Activated CD8-positive, alpha-beta memory T cell treated with anti-CD3 and anti-CD28 coated beads for 4 hours (primary cell): ENCODE measurements at regions not wholly inside any gene's neighbourhood (a gene's known extent, or its start where the extent isn't known, plus 50 kb on each side); places are given as distances from the start of the nearest gene placed in this dataset.

Experiments
- DNase-seq, 2 donors: peaks; one replicate each; pipeline ENCODE4 v3.0.0-alpha.2; 2020; ENCODE audit warnings: low read depth in 2 of 2

DNA sequence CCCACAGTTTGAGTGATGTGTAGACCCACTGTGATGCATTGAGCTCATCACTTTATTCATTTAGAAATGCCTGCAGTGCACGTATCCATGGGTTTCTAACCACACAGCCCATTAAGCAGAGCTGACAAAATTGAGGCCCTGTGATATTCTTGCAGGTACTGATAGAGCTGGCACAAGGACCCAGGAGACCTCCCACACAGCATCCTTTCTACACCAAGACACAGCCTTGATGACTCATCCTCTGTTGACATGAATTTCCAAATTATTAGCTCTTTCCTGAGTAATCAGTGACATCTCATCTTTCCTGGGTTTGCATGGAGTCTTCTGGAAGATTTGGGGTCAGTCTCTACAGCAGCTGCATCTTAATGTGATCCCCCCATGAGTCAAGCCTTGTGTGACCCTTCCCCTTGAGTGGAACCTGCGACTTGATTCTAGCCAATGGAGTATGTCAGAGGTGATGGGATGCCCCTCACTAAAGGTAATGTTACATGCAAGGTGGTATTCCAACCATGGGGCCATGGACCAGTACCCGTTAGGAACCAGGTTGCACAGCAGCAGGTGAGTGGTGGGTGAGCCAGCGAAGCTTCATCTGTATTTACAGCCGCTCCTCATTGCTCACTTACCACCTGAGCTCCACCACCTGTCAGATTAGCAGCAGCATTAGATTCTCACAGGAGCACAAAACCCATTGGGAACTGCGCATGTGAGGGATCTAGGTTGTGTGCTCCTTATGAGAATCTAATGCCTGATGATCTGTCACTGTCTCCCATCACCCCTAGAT, 181.1 kb upstream of the ARL4C start:
- DNase-seq: no peak

DNA sequence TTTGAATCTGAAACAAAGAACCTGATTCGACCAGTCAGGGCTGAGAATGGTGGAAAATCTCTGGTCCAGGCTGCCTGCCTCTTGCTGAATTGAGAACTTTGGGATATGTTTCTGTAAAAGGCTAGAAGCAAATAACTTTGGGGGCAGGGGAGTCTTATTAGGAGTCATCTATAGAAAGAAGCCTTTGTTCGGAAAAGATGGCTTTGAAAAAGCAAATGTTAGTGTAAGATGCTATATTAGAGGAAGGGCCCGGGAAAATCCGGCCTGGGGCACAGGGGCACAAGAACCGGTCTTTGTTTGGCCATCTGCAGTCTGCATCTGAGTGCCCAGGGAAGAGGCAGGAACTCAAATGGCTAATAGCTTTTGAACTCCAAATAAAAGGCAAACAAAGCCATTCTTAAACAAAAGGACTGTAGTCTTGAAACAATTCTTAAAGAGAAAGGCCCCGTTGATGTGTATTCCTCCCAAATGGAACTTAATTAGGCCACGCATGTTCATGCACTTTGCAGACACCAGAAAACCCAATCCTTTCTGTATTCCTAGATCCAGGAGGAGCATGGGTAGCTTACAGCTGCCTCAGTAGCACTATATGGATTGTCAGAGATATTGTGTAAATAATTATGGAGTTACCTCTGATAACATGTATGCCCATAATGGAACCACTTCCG, 180.0 kb upstream of the ARL4C start:
- DNase-seq: no peak

DNA sequence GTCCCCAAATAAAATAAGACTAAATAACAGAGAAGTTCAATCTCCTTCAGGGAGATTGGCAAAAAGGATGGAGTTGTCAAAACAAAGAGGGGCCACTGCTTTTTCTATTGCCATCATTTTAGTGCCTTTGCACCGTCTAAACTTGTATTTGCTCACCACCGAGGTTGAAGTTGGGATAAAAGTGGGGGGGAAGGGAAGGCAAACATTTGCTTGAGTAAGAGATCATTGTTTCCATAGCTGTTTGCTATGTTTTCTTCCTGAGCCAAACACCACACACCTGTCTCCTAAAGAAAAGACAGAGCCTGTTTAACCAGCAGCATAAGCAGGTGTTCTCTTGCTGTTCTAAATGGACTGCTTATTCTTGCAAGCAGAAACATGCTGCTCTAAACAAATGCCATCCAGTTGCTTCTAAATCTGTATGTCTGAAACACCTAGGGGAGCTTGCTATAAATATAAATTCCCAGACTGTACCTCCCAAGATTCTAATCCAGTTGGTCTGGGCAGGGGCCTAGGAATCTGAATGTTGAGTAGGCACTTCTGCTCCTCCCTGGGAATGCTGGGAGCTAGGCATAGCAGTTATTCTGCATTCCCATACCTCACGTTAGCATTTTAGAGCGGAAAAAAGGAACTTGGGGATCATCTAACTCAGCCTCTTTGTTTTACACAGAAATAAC, 179.4 kb upstream of the ARL4C start:
- no peak for DNase-seq

DNA sequence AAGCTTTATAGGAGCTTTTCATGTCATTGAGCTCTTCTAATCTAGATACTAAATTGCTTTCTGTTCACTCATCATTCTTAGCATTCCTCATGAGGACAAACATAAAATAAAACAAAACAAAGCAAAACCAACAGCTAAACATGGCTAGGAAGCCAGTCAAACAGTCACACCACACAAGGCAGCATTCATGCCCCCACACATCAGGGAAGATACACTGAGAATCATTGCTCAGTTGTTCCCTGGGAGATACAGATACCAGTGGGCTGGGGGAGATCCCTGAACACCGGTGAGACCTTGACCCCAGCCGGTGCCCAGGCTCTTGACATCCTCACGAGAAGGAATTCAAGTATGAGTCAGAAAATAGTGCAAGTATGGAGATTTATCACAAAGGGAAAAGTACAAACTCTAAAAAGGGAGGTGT, 177.9 kb upstream of the ARL4C start:
- no peak for DNase-seq

DNA sequence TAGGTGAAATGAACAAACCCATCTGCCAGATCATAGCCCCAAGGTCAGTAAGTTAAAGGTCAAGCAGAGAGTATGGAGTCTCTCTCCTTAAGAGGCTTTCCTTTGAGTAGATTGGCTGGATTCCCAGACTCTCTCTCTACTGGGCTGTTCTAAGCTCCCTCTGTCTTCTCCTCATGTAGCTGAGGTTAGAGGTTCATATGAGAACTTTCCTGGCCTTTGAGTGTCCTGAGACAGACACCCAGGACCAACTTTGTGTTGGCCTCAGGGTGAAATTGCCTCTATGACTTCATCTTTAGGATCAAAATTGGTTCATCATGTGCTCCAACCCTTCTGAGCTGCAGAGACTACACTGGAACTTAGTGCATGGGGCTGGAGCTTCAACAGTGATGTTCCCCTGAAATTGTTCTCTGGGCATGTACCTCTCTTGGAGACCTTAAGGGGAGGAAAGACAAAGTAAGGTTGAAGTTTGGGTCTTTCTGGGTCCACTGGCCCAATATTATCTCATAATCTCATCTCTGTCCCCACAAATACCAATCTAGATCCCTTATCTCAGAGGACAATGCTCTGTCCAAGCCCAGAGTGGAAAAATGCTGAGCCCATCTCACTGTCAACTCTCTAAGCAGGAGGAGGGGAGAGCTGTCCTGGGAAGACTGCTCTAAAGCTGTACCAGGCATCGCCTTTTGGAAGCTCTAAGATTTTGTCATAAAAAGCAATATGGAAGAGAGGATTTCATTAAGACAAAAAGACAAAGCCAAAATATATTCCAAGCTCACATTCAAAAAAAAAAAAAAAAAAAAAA, 177.3 kb upstream of the ARL4C start:
- no peak for DNase-seq

DNA sequence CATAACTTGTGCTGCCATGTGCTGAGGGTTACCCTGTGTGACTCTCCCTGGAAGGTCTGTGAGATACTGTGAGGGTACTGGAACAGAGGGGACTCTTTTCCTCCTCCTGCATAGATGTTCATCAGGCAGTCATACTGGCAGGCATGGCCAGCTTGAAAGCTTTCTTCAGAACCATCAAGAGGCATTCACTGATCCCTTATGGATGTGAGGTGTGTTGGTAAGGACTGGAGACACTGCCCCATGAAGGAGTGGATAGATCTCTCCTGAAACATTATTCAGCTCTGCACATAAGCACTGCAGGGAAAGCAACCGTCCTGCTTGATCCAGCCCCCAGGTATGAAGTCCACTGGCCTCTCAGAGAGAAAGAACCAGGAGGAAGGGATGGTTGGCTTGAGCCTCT, 176.6 kb upstream of the ARL4C start:
- no peak for DNase-seq

DNA sequence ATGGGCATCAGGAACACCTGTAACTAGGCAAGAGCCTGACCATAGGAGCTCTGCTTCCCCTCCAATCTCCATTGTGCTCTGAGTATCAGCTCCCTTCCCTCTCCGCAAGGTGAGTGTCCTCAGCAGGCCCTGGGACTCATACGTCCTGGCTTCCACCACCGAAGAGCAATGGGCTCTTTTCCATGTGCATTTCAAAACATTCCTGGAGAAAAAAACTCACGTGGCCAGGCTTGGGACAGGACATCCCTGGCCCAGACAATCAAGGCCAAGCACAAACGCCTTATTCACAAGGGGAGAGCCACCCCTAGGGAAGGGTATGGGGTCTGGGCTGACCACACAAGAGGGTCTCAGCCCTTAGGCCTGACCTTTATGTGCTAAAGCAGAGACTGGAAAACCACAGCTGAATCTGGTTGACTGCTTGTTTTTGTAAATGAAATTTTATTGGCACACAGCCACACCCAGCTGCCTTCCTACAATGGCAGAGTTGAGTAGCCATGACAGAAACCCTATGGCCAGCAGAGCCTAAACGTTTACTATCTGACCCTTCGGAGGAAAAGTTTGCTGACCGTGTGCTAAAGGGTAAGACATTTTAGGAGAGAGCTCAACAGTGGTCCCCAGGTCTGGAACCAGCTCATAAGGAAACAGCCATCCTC, 175.7 kb upstream of the ARL4C start:
- DNase-seq: no peak

DNA sequence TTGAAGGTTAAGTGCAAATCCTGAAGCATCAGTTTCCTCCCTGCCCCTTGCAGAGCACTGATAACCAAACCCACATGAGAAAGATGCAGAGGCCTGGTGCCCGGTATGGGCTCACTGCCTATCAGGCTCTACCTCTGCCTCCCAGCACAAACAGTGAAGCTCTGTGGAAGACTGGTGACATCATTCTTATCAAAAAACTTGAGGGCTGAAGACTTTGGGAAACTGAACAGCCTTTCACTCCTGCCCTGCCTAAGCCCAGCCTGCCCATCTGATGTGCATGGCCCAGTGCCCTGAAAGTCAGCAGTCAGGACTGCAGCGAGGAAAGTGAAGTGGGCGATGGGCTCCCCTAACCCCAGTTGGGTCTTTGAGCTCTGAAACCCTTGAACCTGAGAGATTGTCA, 174.8 kb upstream of the ARL4C start:
- no peak for DNase-seq

DNA sequence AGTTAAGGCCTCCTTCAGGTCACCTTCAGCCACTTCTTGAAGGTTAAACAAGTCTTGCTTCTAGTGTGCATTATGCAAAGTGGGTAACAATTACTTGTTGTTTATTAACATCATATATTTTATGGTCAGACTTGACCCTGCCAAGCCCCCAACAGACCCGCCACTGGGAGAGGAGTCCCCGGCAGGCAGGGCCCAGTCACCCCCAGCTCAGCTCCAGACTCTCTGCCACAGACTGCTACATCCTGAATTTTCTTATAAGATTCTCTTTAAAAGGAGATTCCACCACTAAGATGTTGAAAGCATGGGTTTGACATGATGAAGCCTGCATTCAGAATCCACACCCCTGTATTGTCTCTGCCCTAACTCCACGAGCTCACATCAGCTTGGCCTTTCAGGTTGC, 174.3 kb upstream of the ARL4C start:
- DNase-seq: no peak

DNA sequence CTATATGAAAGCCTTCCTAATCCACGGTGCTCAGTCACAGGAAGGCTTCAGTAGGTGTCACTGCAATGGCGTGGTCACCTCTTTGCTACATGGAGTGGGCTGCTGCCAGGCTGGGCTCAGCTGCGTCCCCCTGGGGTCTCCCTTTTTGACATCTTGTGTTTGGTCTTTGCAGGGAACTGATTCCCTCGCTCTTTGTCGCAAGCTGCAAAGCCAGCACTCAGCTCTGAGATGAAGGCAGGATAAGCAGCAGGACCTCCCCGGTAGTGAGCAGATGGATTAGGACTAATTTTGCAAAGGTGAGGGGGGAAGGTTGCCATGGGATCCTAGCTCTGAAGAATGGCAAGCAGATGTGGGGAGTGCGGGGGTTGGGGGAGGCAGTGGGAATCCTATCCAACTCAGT, 173.9 kb upstream of the ARL4C start:
- no peak for DNase-seq

DNA sequence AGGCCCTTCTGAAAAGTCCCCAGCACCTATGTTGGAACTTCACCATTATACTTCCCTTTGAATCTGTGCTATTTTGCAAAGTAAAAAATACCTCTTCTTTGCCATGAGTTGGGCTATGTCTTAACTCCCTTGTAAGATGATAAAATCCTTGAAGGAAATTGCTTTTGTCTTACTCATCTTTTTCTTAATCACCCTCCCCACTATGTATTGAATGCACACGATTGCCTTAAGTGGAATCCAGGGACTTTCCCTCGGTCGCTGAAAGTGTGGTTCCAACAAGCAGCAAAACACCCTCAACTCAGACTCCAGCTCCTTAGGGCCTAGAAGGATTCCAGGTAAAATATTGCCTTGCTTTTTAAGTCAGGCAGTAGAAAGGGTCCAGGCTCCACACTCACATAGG, 173.2 kb upstream of the ARL4C start:
- no peak for DNase-seq

DNA sequence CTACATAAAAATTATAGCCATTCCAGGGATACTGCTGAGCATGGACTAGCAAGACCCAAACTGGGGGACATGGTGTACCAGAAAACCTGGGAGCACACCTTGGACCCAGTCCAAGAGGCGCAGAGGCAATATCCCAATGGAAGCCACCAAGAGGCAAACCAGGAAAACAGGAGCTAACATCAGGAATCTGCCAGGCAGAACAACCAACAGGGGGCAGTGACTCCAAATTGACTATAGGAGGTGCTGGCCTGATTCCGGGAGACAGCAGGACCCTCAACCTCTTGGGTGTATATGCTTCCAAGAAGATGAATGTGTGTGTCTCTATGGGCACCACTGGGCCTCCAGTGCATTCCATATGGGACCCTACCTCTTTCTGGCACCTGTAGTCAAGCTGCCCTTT, 172.7 kb upstream of the ARL4C start:
- no peak for DNase-seq

DNA sequence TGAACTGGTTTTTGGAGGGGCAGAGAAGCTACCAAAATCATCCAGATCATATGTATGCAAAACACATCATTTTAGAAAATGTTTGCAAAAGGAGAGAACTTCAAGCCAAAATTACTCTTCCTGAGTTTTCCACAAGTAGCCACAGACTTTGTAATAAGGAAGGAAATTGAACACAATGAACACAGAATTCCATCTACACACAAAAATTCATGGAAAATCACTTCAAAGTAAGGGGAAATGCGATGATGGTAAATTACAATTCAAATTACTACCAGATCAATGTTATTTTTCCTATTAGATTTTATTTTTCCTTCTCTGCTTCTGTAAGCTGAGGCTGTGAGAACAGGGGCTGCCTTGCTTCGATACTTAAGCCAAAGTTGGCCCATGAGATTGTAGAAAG, 172.1 kb upstream of the ARL4C start:
- no peak for DNase-seq

DNA sequence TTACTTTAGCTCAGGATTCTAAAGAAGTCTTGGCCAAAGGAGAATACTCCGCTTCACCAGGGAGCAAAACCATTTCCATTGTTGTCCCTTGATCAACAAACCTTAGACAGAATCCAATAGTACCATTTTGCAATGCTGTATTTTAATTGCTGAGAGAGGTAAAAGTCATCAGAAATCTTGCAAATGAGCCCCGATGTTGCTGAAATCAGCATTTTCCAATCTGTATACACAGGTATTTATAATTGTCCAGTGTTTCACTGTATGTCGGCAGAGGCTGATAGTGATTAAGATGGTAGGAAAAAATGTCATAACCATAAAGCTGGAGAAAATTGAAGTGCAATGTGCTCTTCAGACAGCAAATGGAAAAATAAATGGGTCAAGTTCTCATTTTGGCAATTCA, 170.0 kb upstream of the ARL4C start:
- no peak for DNase-seq

DNA sequence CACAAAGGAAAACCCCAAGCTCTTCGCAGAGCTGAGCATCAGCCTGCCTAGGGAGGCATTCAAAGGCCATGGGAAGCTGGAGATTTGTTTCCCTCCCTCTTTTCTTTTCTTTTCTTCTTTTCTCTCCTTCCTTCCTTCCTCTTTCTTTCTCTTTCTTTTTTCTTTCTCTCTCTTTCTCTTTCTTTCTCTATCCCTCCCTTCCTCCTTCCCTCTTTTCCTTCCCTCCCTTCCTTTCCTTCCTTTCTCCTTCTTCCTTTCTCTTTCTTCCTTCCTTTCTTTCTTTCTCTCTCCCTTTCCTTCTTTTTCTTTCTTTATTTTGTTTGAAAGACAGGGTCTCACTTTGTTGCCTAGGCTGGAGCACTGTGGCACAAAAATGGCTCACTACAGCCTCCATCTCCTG, 168.4 kb upstream of the ARL4C start:
- no peak for DNase-seq

DNA sequence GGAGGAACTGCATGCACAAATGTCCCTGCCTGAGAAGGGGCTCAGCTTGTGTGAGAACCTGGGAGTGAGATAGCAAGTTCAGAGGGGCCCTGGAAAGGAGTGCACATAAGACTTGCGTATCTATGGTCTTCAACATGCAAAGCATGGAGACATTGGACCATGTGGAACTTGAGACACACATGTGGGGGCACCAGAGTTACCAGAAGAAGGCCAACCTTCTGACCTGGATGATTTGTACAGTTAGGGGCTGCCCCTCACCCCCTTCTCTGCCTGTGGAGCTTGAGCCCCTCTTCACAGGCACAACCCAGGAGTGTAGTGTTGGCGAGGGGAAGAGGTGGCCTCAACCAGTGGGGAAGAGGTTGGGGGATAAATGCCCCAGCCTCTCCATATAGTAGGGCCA, 165.0 kb upstream of the ARL4C start:
- no peak for DNase-seq

DNA sequence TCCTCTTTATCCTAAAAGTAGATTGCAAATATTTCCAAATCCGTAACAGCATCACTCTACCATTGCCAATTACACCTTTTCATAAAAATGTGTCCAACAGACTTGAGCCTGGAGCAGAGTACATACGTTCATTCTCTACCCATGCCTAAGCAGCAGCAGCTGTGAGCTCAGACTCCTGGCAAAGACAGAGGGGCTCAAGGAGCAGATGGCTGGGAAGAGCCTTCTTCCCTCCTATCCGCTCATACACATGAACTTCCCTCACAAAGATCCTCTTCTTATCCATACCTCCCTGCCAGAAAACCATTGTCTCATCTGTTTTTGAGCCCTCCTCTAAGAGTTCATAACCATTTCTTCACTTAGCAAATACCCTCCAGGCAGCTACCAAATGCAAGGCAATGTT, 164.3 kb upstream of the ARL4C start:
- no peak for DNase-seq

DNA sequence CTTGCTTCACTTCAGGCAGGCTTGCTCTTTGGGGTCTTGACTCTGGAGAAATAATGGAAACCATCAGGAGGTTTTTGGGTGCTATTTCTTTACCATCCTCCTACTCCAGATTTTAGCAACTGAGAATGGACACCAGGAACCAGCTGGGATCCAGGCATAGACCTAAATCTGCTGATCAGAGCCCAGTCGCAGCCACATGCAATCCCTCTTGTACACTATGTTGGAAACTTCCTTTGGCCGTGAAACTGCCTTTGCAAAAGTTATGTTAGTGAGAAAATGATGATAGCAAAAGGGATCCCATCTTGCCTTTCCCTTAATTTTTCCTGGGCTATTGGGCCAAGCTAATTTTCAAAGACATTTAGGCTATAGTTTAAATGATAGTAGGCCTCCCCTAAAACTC, 158.8 kb upstream of the ARL4C start:
- no peak for DNase-seq

DNA sequence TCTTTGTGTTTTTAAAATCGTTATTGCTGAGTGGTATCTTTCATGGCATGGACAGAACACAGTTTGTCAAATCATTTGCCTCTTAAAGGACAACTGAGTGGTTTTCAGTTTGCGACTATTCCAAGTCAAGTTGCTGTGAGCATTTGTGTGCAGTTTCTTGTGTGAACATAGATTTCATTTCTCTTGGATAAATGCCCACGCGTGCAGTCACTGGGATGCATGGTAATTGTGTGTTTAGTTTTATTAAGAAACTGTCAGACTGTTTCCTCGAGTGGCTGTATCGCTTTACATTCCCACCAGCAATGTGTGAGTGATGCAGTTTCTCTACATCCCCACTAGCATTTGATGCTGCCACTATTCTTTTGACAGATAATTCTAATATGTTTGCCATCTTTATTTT, 154.0 kb upstream of the ARL4C start:
- no peak for DNase-seq

DNA sequence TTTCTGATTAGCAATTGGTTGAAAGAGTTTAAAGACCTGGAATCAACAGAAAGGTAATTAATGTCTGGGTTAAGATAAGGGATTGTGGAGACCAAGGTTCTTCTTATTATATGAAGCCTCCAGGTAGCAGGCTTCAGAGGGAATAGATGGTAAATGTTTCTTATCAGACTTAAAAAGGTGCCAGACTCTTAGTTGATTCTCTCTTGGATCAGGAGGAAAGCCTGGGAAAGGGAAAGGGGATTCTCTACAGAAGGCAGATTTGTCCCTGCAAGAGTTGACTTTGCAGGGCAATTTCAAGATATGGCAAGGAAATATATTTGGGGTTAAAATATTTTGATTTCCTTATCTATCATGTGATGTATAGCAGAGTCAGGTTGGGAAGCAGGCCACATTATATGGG, 153.1 kb upstream of the ARL4C start:
- no peak for DNase-seq

DNA sequence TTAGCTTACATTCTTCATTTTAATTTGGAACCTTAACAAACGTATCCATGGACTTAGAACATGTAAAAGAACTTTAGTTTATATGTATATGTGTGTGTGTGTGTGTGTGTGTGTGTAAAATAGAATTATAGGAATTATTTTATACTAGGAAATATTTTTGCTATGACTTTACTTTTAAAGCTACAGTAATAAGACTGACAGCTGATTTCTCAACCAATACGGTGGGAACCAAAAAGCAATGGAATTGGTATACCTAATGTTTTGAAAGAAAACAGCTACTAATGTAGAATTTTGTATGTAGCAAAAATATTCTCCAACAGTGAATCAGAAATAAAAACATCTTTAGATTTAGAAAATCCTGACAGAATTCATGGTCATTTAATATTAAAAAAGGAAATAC, 146.5 kb upstream of the ARL4C start:
- DNase-seq: no peak

DNA sequence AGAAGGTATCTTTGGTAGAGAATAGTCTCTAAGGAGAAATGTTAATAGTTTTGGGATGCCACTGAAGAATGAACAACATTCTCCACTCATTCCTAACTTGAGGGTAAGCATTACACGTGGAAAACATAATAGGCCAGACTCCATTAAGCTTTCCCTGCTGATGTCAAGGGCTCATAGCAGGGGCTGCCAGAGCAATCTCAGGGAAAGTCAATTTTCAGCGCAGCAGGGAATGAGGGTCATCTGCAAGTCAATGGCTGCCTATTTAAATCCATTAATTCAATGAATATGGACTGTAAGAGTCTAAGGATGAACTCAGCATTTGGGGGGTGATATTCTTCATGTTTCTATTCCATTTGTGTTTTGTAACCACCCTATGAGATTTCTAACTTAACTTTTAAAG, 144.2 kb upstream of the ARL4C start:
- no peak for DNase-seq
